ENCODE measurements at regions not wholly inside any gene's neighbourhood (a gene's known extent, or its start where the extent isn't known, plus 50 kb on each side); places are given as distances from the start of the nearest gene placed in this dataset.
A peak's percentile ranks its signal among the peaks of the same experiment; 100 is the strongest.

GRCh38 chr5:43997647-43998272, 391.5 kb downstream of the FGF10 start (continued):
- TF ChIP-seq MZF1 (CRISPR knock-in tag; IDR thresholded peaks at IDR 0.05; ENCODE audit: borderline replicate concordance) (no peak), ZNF34 (CRISPR knock-in tag; IDR thresholded peaks at IDR 0.05; ENCODE audit: borderline replicate concordance) (no peak), FOXC1 (CRISPR knock-in tag; IDR thresholded peaks at IDR 0.05; ENCODE audit: borderline replicate concordance) (no peak), ZNF687 (CRISPR knock-in tag; IDR thresholded peaks at IDR 0.05) (no peak), TCF7L2 (IDR thresholded peaks at IDR 0.05; ENCODE audit: low read depth, low read length) (peak; percentile 46; the same call in 1 of the 2 replicates), SIX1 (CRISPR knock-in tag; IDR thresholded peaks at IDR 0.05; ENCODE audit: borderline replicate concordance) (peak; percentile 60; the same call in 1 of the 2 replicates), ISX (CRISPR knock-in tag; conservative IDR thresholded peaks at IDR 0.05) (no peak), CTCF (CRISPR knock-in tag; IDR thresholded peaks at IDR 0.05) (0 out of 2 replicates have a peak, but pooled peaks have one; percentile 19), BATF2 (CRISPR knock-in tag; IDR thresholded peaks at IDR 0.05) (no peak), ARID5B (CRISPR knock-in tag; IDR thresholded peaks at IDR 0.05) (peak; percentile 99), CREB3 (CRISPR knock-in tag; IDR thresholded peaks at IDR 0.05) (no peak), MTF1 (CRISPR knock-in tag; IDR thresholded peaks at IDR 0.05) (no peak), MAFF (IDR thresholded peaks at IDR 0.05; ENCODE audit: low read depth, low read length) (peak; percentile 11; the same call in 1 of the 2 replicates), ZNF530 (CRISPR knock-in tag; IDR thresholded peaks at IDR 0.05; ENCODE audit: low read depth) (no peak), DR1 (CRISPR knock-in tag; IDR thresholded peaks at IDR 0.05) (no peak), KLF16 (CRISPR knock-in tag; IDR thresholded peaks at IDR 0.05) (peak in 1 of 2 experiments; percentile 94; a peak in 2 of 4 replicates), ZKSCAN5 (CRISPR knock-in tag; IDR thresholded peaks at IDR 0.05) (no peak), CREBL2 (CRISPR knock-in tag; IDR thresholded peaks at IDR 0.05; ENCODE audit: borderline replicate concordance) (no peak)

Measured in HepG2 (cell line).